ENCODE measurements at regions not wholly inside any gene's neighbourhood (a gene's known extent, or its start where the extent isn't known, plus 50 kb on each side); places are given as distances from the start of the nearest gene placed in this dataset.

DNA sequence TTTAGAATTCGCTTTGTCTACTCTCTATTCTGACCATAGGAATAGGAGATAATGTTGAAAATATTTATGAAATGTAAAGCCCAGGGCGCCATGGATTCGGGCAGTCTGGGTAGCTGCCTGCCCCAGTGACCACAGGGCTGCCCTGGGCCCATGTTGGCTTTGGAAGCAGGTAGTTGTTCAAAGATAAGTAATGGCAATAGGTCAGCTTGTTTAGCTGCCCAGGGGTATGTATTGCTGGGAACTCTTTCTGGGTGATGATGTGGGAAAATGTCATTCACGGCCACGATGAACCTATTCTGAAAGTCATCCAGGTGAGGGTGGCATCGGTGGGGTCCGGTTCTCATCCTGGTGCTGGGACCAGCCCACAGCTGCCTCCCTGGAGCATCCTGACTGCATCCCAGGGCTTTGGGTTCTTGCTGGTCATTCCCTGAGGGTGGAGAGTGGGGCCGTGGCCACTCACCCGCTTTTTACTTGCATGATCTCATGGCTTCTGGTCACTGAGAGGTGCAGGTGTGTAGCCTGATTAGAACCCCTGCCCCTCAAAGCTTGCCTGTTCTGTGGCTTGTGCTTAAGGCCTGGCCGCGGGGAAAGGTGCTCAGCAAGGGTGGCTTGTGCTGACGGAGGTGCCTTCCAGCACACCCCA, 102.8 kb downstream of the ERMARD start:
- TF ChIP-seq, protein P1, sequence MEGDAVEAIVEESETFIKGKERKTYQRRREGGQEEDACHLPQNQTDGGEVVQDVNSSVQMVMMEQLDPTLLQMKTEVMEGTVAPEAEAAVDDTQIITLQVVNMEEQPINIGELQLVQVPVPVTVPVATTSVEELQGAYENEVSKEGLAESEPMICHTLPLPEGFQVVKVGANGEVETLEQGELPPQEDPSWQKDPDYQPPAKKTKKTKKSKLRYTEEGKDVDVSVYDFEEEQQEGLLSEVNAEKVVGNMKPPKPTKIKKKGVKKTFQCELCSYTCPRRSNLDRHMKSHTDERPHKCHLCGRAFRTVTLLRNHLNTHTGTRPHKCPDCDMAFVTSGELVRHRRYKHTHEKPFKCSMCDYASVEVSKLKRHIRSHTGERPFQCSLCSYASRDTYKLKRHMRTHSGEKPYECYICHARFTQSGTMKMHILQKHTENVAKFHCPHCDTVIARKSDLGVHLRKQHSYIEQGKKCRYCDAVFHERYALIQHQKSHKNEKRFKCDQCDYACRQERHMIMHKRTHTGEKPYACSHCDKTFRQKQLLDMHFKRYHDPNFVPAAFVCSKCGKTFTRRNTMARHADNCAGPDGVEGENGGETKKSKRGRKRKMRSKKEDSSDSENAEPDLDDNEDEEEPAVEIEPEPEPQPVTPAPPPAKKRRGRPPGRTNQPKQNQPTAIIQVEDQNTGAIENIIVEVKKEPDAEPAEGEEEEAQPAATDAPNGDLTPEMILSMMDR (IDR thresholded peaks at IDR 0.05; ENCODE audit: poor library complexity): no peak
- TF ChIP-seq EZH2phosphoT487 (IDR thresholded peaks at IDR 0.05; ENCODE audit: low read depth, severe bottlenecking, unreplicated experiment): no peak
- no peak for TF ChIP-seq EZH2 (IDR thresholded peaks at IDR 0.05; ENCODE audit: borderline replicate concordance)
